MCF 10A (cell line): ENCODE measurements at regions not wholly inside any gene's neighbourhood (a gene's known extent, or its start where the extent isn't known, plus 50 kb on each side); places are given as distances from the start of the nearest gene placed in this dataset.

Source experiments
- BruUV-seq: library from RNA; stranded (reverse); fragments of 400-500 nt; replicated peaks from 2 replicates; lab custom pipeline; 2021; lab: Mats Ljungman, UMichigan
- CTCF ChIA-PET: fragments of 300-600 bp; sonication (Branson Sonifier 250); formaldehyde crosslinking; extraction: SDS; loops from one replicate; lab custom pipeline; 2021; ENCODE audit warnings: antibody characterized with exemption, inconsistent platforms; lab: Yijun Ruan, JAX
- POLR2A ChIA-PET: fragments of 300-600, 350-650 bp; sonication (Branson Sonifier 250); formaldehyde crosslinking; extraction: SDS; loops from one replicate; lab custom pipeline; 2020; ENCODE audit warnings: antibody characterized with exemption, inconsistent platforms; lab: Yijun Ruan, JAX
- DNase-seq: peaks from one replicate; pipeline ENCODE4 v3.0.0-alpha.2; 2018; ENCODE audit not compliant: unreplicated experiment
- H3K27ac Mint-ChIP-seq: one replicate; pipeline ENCODE4 v1.8.0; 2022; ENCODE audit warnings: mild to moderate bottlenecking, low read depth, mixed read lengths; ENCODE audit not compliant: unreplicated experiment
- H3K27me3 Mint-ChIP-seq: one replicate; pipeline ENCODE4 v1.8.0; 2022; ENCODE audit warnings: mixed read lengths; ENCODE audit not compliant: insufficient read depth, unreplicated experiment
- H3K36me3 Mint-ChIP-seq: one replicate; pipeline ENCODE4 v1.8.0; 2022; ENCODE audit warnings: mild to moderate bottlenecking, moderate library complexity, mixed read lengths; ENCODE audit not compliant: insufficient read depth, unreplicated experiment
- H3K4me1 Mint-ChIP-seq: one replicate; pipeline ENCODE4 v1.8.0; 2022; ENCODE audit warnings: mixed read lengths; ENCODE audit not compliant: insufficient read depth, unreplicated experiment
- H3K4me3 Mint-ChIP-seq: one replicate; pipeline ENCODE4 v1.8.0; 2022; ENCODE audit warnings: mild to moderate bottlenecking, moderate library complexity, mixed read lengths; ENCODE audit not compliant: unreplicated experiment
- H3K9me3 Mint-ChIP-seq: one replicate; pipeline ENCODE4 v1.8.0; 2022; ENCODE audit warnings: mixed read lengths; ENCODE audit not compliant: unreplicated experiment
- CTCF ChIP-seq: fragments of 200-600 bp; IDR thresholded peaks from one replicate; pipeline ENCODE4 v1.8.0; 2022; ENCODE audit warnings: antibody characterized with exemption, mild to moderate bottlenecking; ENCODE audit not compliant: unreplicated experiment
- intact Hi-C: fragments of 100-400 bp; cut with micrococcal nuclease; formaldehyde crosslinking; loops from 2 replicates; pipeline ENCODE4 v1.14.1; 2022

GRCh38 chr7:149608168-149608567 is 110.6 kb upstream of the ZNF746 start:
- TF ChIP-seq CTCF: no peak
- H3K4me1 Mint-ChIP-seq: peaks cover 5% of the 10 kb centered on the region
- intact Hi-C loops: no loop called here
- H3K27ac Mint-ChIP-seq: no peak overlapping the region
- peaks cover 37% of the 10 kb centered on the region for H3K36me3 Mint-ChIP-seq
- CTCF ChIA-PET: interaction anchor here (0.5 to 1.4 kb wide), 4 partner anchors 9 to 841 kb away, joined by 3 to 4 read pairs (median 3); no protein-coding TSS in a partner anchor
- DNase-seq: no peak
- no peaks in the 10 kb centered on the region for H3K9me3 Mint-ChIP-seq
- H3K27me3 Mint-ChIP-seq: no peaks in the 10 kb centered on the region
- no peak overlapping the region for H3K4me3 Mint-ChIP-seq
- POLR2A ChIA-PET: interaction anchor here (0.6 kb wide), 1 partner anchor 745 kb away, joined by 3 read pairs; no protein-coding TSS in a partner anchor
- BruUV-seq: no TSS peak

GRCh38 chr7:149607683-149608082 is 110.1 kb upstream of the ZNF746 start:
- POLR2A ChIA-PET: interaction anchor here (0.6 kb wide), 1 partner anchor 746 kb away, joined by 3 read pairs; no protein-coding TSS in a partner anchor
- H3K27me3 Mint-ChIP-seq: no peaks in the 10 kb centered on the region
- CTCF ChIA-PET: interaction anchor here (1.0 to 1.4 kb wide), 3 partner anchors 9 to 19 kb away, joined by 3 to 4 read pairs (median 3); no protein-coding TSS in a partner anchor
- BruUV-seq: no TSS peak
- peaks cover 5% of the 10 kb centered on the region for H3K4me1 Mint-ChIP-seq
- no peak overlapping the region for H3K4me3 Mint-ChIP-seq
- peaks cover 35% of the 10 kb centered on the region for H3K36me3 Mint-ChIP-seq
- intact Hi-C loops: no loop called here
- no peak overlapping the region for H3K27ac Mint-ChIP-seq
- no peak for DNase-seq
- no peak for TF ChIP-seq CTCF
- no peaks in the 10 kb centered on the region for H3K9me3 Mint-ChIP-seq

- no peak overlapping the region for H3K4me3 Mint-ChIP-seq
- H3K27me3 Mint-ChIP-seq: no peaks in the 10 kb centered on the region
- BruUV-seq: no TSS peak
- ChIA-PET CTCF (interaction anchor here (0.8 kb wide), 1 partner anchor 11 kb away, joined by 5 read pairs; no protein-coding TSS in a partner anchor), POLR2A (interaction anchor here (0.7 kb wide), 1 partner anchor 16 kb away, joined by 3 read pairs; no protein-coding TSS in a partner anchor)
- no peak for DNase-seq
- TF ChIP-seq CTCF: no peak
- no peaks in the 10 kb centered on the region for H3K9me3 Mint-ChIP-seq
- H3K36me3 Mint-ChIP-seq: peaks cover 35% of the 10 kb centered on the region
- no peak overlapping the region for H3K27ac Mint-ChIP-seq
- H3K4me1 Mint-ChIP-seq: peaks cover 5% of the 10 kb centered on the region
- intact Hi-C loops: no loop called here
Measured at GRCh38 chr7:149606826-149607225, 109.2 kb upstream of the ZNF746 start.

GRCh38 chr7:149605696-149606095 is 108.1 kb upstream of the ZNF746 start:
- H3K9me3 Mint-ChIP-seq: no peaks in the 10 kb centered on the region
- CTCF ChIA-PET: no interaction called here
- intact Hi-C loops: no loop called here

More at GRCh38 chr7:149605696-149606095, 108.1 kb upstream of the ZNF746 start:
- DNase-seq: no peak
- Mint-ChIP-seq H3K27ac (no peak overlapping the region), H3K36me3 (peaks cover 35% of the 10 kb centered on the region), H3K4me1 (peaks cover 5% of the 10 kb centered on the region), H3K4me3 (no peak overlapping the region), H3K27me3 (no peaks in the 10 kb centered on the region)
- POLR2A ChIA-PET: interaction anchor here (0.6 to 1.9 kb wide), 3 partner anchors 8 to 780 kb away, joined by 3 to 4 read pairs (median 4); no protein-coding TSS in a partner anchor
- TF ChIP-seq CTCF: no peak
- BruUV-seq: no TSS peak
